Astrocyte of the cerebellum (primary cell): ENCODE measurements at regions not wholly inside any gene's neighbourhood (a gene's known extent, or its start where the extent isn't known, plus 50 kb on each side); places are given as distances from the start of the nearest gene placed in this dataset.

Source experiments
- DNase-seq: peaks from one replicate; pipeline ENCODE4 v3.0.0-alpha.2; 2011; ENCODE audit warnings: low read depth
- H3K4me3 ChIP-seq: 2 replicates; pipeline ENCODE4 v1.5.1; 2011; ENCODE audit warnings: mild to moderate bottlenecking, low read depth, low read length, moderate library complexity
- CTCF ChIP-seq: IDR thresholded peaks from 2 replicates; pipeline ENCODE4 v1.5.1; 2012; ENCODE audit warnings: low read length, low read depth, moderate library complexity, mild to moderate bottlenecking; ENCODE audit errors: missing control alignments
- in situ Hi-C: cut with HindIII; loops from 2 replicates; pipeline ENCODE4 v1.10.0; 2017; ENCODE audit warnings: low sequenced_read_pairs

GRCh38 chr6:144411531-144412165 lies 126.5 kb downstream of the UTRN start:
- no peak overlapping the region for H3K4me3 ChIP-seq
- TF ChIP-seq CTCF: no peak
- no peak for DNase-seq
- in situ Hi-C loops: no loop called here

- no peak for DNase-seq
- TF ChIP-seq CTCF: no peak
- no peak overlapping the region for H3K4me3 ChIP-seq
- in situ Hi-C loops: no loop called here
These were observed 128.3 kb downstream of the UTRN start for GRCh38 chr6:144413418-144413817.

GRCh38 chr6:144415014-144415413 lies 129.9 kb downstream of the UTRN start:
- no peak for TF ChIP-seq CTCF
- in situ Hi-C loops: no loop called here

GRCh38 chr6:144415835-144416237 lies 130.7 kb downstream of the UTRN start:
- DNase-seq: no peak
- TF ChIP-seq CTCF: no peak
- in situ Hi-C loops: no loop called here
- no peak overlapping the region for H3K4me3 ChIP-seq

More at GRCh38 chr6:144415014-144415413, 129.9 kb downstream of the UTRN start:
- DNase-seq: no peak
- no peak overlapping the region for H3K4me3 ChIP-seq

GRCh38 chr6:144416244-144416643 lies 131.1 kb downstream of the UTRN start:
- in situ Hi-C loops: no loop called here
- no peak for DNase-seq
- TF ChIP-seq CTCF: no peak
- no peak overlapping the region for H3K4me3 ChIP-seq

GRCh38 chr6:144416773-144417172 lies 131.6 kb downstream of the UTRN start:
- in situ Hi-C loops: no loop called here
- no peak for TF ChIP-seq CTCF
- no peak overlapping the region for H3K4me3 ChIP-seq
- no peak for DNase-seq
